ENCODE measurements at regions not wholly inside any gene's neighbourhood (a gene's known extent, or its start where the extent isn't known, plus 50 kb on each side); places are given as distances from the start of the nearest gene placed in this dataset.
"Not testable (repeated sequence)": the region's sequence is repeated elsewhere in the genome, so short reads cannot be mapped to it uniquely, and the experiment has no call there.

- 47 to 100% methylated on average over 1 to 4 of the region's 5 CpGs for WGBS, 2 donors
- intact Hi-C loops (cut with DNase I); H3K4me1 ChIP-seq; H3K27ac ChIP-seq; H3K4me3 ChIP-seq (replicated peaks in 1 of 3); H3K36me3 ChIP-seq; H3K9me3 ChIP-seq; H3K27me3 ChIP-seq: not testable (repeated sequence)
- DNase-seq = peak; percentile 87 to 88
Measured at GRCh38 chr4:74505355-74505978, 60.5 kb downstream of the AREG start.

- H3K4me3 ChIP-seq (replicated peaks in 1 of 3); DNase-seq; H3K36me3 ChIP-seq; H3K9me3 ChIP-seq; H3K27ac ChIP-seq; intact Hi-C loops (cut with DNase I); H3K4me1 ChIP-seq; H3K27me3 ChIP-seq: not testable (repeated sequence)
- 77 to 80% methylated on average over 3 of the region's 3 CpGs for WGBS, 2 donors
Measured at GRCh38 chr4:74509363-74509762, 64.4 kb downstream of the AREG start.

GRCh38 chr4:74516303-74516702 is 71.4 kb downstream of the AREG start:
- DNase-seq = no peak
- no peaks in the 10 kb centered on the region for H3K36me3 ChIP-seq
- H3K4me1 ChIP-seq = no peaks in the 10 kb centered on the region
- H3K27ac ChIP-seq = no peak overlapping the region
- no peaks in the 10 kb centered on the region for H3K9me3 ChIP-seq
- intact Hi-C loops (cut with DNase I) = no loop called here
- TF ChIP-seq POLR2A (IDR thresholded peaks at IDR 0.05) (no peak), CTCF (IDR thresholded peaks at IDR 0.05) (no peak)
- no peak overlapping the region for H3K4me3 ChIP-seq (replicated peaks in 1 of 3)
- no peaks in the 10 kb centered on the region for H3K27me3 ChIP-seq

- Histone ChIP-seq H3K27ac (no peak overlapping the region), H3K4me3 (replicated peaks in 1 of 3) (no peak overlapping the region), H3K4me1 (no peaks in the 10 kb centered on the region), H3K36me3 (no peaks in the 10 kb centered on the region), H3K9me3 (no peaks in the 10 kb centered on the region), H3K27me3 (no peaks in the 10 kb centered on the region)
- no peak for DNase-seq
- 95 to 97% methylated on average over 4 of the region's 4 CpGs for WGBS, 2 donors
- intact Hi-C loops (cut with DNase I) = no loop called here
- TF ChIP-seq POLR2A (IDR thresholded peaks at IDR 0.05) (no peak), CTCF (IDR thresholded peaks at IDR 0.05) (no peak)
Measured at GRCh38 chr4:74517996-74518395, 73.1 kb downstream of the AREG start.

GRCh38 chr4:74522251-74522991 is 77.5 kb downstream of the AREG start:
- no peaks in the 10 kb centered on the region for H3K4me1 ChIP-seq
- H3K9me3 ChIP-seq = no peaks in the 10 kb centered on the region
- DNase-seq = no peak
- TF ChIP-seq CTCF (IDR thresholded peaks at IDR 0.05) = no peak
- TF ChIP-seq POLR2A (IDR thresholded peaks at IDR 0.05) = no peak
- H3K36me3 ChIP-seq = no peaks in the 10 kb centered on the region
- 82 to 86% methylated on average over 3 of the region's 3 CpGs for WGBS, 2 donors
- no peak overlapping the region for H3K27ac ChIP-seq
- no peaks in the 10 kb centered on the region for H3K27me3 ChIP-seq
- intact Hi-C loops (cut with DNase I) = no loop called here
- H3K4me3 ChIP-seq (replicated peaks in 1 of 3) = no peak overlapping the region

- H3K27me3 ChIP-seq = no peaks in the 10 kb centered on the region
- no peaks in the 10 kb centered on the region for H3K4me1 ChIP-seq
- no peak overlapping the region for H3K27ac ChIP-seq
- no peak overlapping the region for H3K4me3 ChIP-seq (replicated peaks in 1 of 3)
- no peaks in the 10 kb centered on the region for H3K9me3 ChIP-seq
- TF ChIP-seq CTCF (IDR thresholded peaks at IDR 0.05) (no peak), POLR2A (IDR thresholded peaks at IDR 0.05) (no peak)
- H3K36me3 ChIP-seq = no peaks in the 10 kb centered on the region
- intact Hi-C loops (cut with DNase I) = no loop called here
- no peak for DNase-seq
- WGBS, 2 donors = 74 to 83% methylated on average over 1 of the region's 1 CpG
Measured at GRCh38 chr4:74523096-74523495, 78.2 kb downstream of the AREG start.
